TTC549 (cell line): ENCODE measurements at regions not wholly inside any gene's neighbourhood (a gene's known extent, or its start where the extent isn't known, plus 50 kb on each side); places are given as distances from the start of the nearest gene placed in this dataset.
"Not testable (repeated sequence)": the region's sequence is repeated elsewhere in the genome, so short reads cannot be mapped to it uniquely, and the experiment has no call there.

Experiments
- FAIRE-seq: peaks from 2 replicates; lab custom pipeline; 2012; peaks lifted over from hg19 to GRCh38; lab: Jason Lieb, UNC

DNA sequence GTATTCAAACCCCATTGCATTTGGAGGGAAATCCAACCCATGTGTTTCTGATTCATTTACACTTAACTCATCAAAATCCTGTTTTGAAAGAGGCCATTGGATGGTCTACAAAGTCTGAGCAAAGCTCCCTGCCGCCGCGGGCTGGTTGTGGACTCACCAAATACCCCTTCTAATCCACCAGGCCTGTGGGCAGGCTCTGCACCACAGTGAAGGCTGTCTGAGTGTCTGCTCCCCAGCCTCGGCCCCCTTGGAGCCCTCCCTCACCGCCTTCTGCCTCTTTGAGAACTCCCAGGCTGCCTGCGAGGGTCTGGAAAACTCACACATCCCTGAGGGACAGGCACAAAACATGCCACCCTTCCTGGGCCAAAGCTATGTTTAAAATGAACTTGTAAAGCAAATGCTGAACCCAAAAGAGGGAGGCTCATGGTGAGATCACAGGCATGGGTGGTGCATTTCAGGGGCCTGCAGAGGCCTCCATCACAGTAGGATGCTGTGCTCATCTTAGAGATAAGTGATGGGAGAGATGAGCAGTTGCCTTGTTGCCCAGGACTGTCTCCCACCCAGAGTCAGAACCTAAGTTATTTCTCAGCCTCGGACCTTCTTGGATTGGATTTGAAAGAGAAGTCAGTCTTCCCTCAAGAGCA, 225.0 kb downstream of the CYP26B1 start:
- no peak for FAIRE-seq

DNA sequence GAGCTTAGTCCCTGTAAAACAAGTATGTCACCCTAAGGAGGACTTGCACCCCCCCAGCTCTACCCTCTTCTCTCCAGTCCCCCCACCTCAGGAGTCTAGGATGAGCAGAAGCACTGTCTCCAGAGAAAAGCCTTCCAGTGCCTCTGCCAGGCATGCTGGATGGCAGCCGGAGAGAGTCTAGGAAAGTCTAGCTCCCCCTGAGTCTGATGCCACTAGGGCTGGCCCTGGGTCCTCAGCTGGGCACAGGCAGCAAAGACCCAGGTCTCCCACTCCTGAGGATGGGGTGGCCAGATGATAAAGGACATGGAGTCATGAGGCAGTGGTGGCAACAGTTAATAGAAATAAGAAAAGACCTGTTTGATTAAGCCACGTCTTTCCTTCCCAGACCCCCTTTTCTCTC, 225.6 kb downstream of the CYP26B1 start:
- FAIRE-seq, result no peak

DNA sequence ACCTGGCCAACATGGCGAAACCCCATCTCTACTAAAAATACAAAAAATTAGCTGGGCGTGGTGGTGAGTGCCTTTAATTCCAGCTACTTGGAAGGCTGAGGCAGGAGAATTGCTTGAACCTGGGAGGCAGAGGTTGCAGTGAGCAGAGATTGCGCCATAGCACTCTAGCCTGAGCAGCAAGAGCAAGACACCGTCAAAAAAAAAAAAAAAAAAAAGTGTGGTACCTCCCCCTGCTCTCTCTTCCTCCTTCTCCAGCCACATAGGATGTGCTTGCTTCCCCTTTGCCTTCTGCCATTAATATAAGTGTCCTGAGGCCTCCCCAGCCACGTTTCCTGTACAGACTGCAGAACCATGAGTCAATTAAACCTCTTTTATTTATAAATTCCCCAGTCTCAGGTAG, 226.8 kb downstream of the CYP26B1 start:
- FAIRE-seq, result not testable (repeated sequence)

DNA sequence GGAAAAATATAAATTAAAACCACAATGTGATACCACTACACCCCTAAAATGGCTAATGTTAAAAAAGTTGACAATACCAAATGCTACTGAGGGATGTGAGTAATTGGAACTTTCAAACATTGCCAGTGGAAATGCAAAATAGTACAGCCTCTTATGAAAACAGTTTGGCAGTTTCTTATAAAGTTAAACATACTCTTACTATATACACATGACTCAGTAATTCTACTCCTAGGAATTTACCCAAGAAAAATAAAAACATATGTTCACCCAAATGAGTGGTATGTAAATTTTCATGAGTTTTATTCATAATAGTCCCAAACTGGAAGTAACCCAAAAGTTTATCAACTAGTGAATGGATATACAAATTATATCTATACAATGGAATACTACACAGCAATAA, 228.0 kb downstream of the CYP26B1 start:
- FAIRE-seq, result no peak

DNA sequence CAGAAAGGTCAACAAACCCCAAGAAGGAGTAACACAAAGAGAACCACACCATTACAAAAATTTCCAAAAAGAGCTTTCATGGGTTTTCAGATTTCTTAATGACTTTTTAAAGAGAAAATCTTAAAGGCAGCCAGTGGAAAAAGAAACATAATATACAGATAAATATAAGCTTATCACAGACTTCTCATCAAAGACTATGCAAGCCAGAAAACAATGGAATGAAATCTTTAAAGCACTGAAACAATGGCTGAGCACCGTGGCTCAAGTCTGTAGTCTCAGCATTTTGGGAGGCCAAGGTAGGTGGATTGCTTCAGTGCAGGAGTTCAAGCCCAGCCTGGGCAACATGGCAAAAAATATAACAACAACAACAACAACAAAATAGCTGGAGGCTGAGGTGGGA, 237.4 kb downstream of the CYP26B1 start:
- FAIRE-seq, result no peak

DNA sequence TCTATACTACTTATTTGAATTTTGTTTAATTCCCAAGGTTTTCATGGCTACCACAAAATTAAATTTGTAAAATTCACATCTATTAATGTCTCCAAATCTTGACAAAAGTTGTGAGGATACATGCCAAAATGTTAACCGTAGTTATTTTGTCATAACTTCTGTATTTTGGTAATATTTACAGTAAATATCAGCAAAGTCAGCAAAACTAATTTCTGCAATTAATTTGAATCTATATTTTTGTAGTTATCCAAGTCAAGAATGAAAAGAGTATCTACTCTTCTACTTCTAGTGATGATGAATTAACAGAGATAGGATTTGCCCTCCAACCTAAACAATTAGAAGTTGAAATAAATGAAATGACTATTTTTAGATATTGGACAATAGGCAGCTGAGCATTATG, 238.9 kb downstream of the CYP26B1 start:
- FAIRE-seq, result peak; percentile 3

DNA sequence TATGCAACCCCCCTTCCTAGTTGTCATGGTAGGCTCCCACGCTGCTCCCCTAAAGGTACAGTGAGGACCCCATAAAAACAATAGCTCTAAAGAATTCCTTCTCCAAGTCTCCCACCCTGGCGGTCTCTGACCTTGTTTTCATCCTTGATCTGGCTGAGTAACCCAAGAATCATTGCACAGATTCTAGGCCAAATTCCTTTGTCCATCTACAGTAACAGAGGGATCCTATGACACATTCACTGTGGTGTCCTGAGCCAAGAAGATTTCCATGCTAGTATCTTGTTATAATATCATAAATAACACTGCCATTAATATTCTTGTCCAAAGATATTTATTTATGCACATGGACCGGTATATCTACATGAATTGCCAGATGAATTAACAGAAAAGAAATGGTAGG, 240.2 kb downstream of the CYP26B1 start:
- FAIRE-seq, result no peak

DNA sequence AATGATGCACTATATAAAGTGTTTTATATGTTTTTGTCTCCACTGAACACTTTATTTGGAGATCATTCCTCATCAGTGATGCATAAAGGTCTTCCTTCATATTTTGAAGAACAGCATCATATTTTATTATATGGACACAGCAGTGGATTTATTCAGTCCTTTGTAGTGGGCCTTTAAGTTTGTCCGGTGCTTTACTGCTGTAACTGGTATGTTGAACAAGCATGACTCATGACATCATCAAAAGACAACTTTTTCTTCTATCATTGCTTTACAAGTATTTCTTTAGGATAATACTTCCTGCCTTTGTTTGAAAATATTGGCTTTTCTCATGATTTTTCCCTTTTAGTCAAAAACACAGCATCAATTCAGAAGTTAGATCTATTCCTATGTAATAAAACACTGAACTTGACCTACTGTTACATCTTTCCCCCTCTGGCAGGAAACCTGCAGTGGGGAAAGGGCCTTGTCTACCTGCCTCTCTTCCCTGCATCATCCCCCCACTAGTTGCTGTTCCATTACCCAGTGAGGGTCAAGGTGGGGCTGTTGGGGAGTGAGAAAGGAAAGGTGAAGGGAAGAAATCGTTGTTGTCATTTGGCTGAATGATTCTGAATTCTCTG, 241.2 kb downstream of the CYP26B1 start:
- FAIRE-seq, result no peak

DNA sequence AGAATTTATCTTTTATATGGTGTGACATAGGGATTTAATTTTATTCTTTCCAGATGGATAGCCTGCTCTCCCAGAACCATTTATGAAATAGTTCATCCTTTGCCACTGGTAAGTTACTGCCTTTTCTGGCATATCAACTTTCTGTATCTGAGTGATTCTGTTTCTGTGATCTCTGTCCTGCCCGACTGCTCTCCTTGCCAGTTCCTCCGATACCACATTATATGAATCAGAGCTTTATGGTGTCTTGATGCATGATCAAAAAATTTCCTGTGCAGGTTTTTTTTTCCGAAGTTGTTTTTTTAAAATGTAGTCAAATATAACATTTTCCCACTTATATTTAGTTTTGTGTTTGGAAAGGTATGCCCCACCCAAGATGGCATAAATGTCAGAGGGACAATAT, 242.5 kb downstream of the CYP26B1 start:
- FAIRE-seq, result no peak

DNA sequence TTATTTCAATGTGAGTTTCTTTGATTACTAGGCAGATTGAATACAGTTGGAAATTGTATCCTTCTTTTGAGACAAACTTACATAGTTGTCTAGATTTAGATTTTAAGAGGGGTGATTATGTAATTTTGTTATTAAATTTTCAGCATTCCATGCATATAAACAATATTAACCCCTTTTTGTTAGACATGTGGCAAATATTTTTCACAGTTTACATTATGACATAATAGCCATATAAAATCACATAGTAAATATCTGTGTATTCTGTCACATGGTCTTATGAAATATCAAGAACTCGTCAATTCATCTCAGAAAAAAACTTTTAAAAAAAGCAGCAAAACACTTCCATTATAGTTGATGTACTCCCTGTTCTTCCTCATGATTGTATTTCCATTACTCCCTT, 243.8 kb downstream of the CYP26B1 start:
- FAIRE-seq, result no peak

DNA sequence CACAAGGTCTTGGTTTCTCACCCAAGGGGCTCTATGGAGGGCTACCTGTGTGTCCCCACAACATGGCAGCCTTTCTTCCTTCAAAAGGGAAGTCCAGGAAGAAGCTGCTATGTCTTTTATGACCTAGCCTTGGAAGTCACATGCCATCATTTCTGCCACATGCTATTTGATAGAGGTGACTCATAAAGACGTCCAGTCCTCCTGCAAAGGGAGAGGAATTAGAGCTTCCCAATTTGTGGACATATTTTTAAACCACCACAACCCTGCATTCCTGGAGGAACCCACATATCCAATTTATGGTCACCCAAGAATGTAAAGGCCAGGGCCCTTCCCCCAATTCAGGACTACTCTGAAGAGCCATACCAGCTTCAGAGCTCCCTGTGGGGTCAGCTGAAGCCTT, 246.2 kb downstream of the CYP26B1 start:
- FAIRE-seq, result no peak

DNA sequence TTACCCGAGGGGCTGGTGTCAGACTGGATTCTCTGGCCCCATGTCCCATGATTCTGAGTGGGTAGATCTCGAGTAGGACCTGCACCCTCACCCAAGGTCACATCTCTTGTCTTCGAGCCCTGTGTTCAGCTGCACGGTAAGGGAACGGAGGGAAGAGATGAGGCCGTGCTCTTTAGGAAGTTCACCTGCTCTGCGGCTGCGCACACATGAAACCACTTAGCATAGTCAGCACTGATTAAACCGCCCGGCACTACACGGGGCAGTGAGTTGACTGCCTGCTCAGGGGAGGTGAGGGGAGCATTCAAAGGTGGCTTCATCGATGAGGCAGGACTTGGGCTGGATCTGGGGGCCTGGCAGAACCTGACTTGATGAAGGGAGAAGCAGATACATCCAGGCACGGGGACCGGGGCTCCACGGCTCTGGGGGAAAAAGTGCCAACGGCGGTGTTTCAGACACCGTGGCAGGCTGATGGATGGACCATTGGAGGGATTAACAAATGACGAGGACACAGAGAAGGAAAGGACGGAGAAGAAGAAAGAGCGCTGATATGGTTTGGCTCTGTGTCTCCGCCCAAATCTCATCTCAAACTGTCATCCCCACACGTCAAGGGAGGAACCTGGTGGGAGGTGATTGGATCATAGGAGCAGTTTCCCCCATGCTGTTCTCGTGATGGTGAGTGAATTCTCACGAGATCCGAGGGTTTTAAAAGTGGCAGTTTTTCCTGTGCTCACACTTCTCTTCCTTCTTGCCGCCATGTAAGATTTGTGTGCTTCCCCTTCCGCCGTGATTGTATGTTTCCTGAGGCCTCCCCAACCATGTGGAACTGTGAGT, 248.6 kb downstream of the CYP26B1 start:
- FAIRE-seq, result no peak

DNA sequence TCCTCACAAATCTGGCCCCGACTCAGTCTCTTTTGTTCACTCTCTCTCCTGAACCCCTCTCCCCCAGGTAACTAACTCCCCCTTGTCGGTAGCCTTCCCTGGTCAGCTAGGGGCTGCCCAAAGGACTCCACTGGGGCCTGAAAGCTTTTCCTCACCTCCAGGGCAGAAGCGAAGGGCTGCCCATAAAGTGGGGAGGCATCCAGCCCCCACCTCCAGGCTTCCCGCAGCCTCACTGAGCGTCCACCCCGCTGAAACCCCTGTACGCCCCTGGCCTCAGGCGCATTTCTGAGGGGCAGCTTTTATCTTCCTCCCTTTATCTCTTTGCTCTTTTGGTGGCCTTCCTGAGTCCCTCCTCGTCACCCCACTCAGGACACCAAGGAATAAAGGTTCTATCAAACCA, 249.3 kb downstream of the CYP26B1 start:
- FAIRE-seq, result no peak

DNA sequence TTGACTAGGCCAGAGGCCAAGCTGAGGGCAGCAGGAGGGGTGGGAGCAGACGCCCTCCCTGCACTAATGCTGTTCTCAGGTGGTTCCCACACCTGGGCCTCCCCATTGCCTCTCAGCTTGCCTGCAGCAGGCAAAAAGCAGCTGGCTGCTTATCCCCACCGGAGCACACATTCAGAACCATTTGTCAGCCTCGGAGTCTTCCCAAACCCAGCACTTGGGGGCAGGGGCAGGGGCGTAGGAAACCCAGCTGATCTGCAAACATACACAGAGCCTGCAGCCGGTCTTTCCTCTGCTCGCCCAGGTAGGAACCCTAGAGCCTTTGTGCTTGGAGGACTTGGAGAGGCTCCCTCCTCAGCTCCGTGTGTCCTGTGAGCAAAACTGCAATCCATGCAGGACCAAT, 249.8 kb downstream of the CYP26B1 start:
- no peak for FAIRE-seq

DNA sequence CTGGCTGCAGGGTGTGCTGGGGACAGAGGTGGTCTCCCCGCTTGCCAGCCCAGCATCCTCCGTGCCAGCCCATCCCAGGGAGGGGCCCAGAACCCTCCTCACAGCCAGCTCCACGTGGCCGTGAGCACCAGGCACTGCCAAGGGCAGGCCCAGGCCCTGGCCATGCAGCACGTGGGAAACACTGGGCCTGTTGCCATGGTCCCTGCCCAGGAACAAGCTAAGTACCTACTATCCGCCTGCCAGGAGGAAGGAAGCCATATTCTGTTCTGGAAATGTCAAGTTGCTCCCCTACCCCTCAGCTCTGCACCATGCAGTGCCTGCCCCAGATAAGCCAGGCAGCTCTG, 250.6 kb downstream of the CYP26B1 start:
- FAIRE-seq, result no peak

DNA sequence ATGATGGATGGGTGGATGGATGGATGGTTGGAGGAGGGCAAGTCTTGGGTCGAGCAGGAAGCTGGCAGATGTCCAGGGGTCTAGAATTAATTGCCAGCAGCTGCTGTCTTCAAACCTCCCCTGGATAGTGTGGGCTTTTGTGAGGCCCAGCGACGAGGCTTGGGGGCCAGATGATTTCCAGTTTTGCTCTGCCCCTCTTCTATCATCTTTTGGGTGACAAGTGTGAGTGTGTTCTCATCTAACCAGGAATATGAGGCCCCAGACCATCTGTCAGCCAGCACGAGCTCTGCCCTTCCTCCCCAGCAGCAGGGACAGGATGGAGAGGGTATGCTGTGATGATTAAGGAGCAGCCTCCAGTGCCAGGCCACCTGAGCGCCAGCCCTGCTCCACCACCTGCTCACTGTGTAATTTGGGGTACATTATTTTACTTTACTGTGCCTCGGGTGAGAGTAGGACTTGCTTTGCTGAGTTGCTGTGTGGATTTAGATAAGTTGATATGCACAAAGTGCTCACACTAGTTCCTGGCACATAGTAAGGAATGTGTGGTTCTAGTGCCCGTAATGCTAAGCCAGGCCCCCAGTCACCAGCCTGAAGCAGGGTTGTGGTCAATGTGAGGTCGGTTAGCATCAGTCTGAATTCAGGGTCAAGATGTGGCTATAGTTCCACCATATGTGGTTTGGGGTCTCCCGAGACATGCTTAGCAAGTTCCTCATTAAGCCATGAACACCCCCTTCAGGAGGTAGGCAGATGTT, 251.1 kb downstream of the CYP26B1 start:
- FAIRE-seq, result no peak

DNA sequence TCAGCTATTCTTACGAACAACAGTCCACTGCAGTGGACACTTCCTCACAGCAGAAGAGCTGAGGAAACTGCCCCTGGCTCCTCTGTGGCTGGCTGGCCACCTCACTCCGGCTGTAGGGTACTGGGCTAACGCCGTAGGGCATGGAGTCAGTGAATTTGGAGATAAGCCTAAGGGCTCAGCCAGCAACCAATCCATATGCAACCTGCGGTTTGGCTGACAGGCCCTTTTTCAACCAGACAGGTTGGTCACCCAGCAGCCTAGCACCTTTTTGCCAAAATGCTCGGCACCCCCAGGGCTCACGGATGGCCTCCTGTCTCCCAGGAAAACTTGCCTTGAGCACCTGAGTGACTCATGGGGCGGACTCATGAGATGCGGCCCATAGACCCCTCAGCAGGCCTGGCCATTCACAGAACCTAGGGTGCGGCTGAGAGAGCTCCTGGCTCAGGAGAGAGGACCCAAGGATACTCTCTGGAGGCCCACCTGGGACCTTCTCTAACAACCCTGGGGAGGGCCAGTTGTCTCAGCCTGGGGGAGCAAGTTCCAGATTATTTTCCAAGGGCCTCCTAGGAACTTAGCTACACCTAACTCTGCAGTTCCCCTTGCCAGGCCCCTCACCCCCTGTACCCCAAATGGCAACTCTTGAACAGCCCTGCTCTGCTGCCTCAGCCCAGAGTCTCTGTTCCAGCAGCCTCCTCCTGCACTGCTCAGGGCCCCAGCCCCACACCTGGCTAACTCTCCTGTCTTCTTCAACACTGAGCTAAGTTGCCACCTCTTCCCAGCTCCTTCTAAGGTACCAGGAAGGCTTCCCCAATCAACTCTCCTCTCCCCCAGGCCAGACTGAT, 252.1 kb downstream of the CYP26B1 start:
- FAIRE-seq, result no peak

DNA sequence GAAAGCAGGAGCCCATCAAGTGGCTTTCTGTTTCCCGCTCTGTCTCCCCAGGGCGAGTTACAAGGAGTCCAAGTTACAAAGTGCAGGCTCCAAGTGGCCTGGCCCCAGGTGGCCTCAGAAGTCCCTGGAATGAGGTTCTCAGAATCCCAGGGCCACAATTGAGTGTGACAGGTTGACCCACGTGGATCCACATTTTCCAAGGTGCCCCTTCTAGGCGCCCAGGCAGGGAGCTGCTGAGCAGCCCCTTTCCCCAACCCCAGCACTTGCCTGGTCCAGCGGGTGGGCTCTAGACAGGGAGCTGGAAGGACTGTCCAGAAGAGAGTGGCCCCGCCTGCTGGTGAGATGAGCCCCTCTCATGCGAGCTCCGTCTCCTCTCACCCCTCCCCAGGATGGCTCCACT, 253.4 kb downstream of the CYP26B1 start:
- FAIRE-seq, result no peak

DNA sequence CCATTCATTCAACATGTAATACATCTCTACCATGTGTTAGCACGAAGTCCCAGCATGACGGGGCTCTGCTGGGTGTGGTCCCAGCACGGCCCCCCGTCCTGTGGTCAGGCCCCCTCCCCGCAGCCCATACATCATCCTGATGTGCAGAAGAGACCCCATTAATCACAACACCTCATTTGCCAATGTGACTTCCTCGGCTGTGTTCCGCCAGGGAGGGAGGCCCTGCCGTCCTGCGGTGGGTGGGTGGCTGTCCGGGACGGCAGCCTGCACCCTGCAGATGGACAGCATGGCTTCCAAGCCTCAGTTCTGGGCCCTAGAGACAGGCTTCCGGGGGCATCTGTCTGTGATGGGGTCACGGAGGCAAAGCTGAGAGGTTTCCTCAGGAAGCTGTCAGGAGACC, 254.0 kb downstream of the CYP26B1 start:
- no peak for FAIRE-seq

DNA sequence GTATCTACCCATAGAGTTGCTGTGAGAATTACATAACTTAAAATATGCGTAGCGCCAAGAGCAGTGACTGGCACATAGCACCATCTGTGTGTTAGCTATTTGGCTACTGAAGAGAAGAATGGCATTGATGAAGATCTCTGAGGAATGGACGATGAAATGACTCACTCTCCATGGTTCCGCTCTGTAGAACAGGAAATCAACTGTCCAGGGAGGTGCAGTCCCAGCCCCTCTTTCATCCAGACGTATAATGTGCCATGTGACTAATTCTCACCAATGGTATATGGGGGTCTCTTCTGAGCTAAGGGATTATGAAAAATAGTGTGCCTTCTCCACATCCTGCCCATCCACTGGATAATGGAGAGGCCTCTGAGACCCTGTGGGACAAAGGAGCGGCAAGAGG, 254.8 kb downstream of the CYP26B1 start:
- FAIRE-seq, result no peak

DNA sequence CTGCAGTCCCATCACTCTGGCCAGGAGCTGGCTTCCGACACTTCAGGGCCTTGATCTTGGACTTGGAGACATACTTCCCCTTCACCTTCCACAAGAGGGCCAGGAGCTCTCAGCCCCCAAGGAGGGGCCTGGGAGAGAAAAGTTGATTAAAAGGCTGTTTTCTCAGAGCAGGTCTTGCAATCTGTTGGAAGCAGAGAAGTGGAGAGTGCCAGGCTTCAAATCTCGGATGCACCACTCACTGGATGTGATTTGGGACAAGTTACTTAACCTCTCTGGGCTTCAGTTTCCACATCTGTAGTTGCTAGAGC, 255.3 kb downstream of the CYP26B1 start:
- no peak for FAIRE-seq

DNA sequence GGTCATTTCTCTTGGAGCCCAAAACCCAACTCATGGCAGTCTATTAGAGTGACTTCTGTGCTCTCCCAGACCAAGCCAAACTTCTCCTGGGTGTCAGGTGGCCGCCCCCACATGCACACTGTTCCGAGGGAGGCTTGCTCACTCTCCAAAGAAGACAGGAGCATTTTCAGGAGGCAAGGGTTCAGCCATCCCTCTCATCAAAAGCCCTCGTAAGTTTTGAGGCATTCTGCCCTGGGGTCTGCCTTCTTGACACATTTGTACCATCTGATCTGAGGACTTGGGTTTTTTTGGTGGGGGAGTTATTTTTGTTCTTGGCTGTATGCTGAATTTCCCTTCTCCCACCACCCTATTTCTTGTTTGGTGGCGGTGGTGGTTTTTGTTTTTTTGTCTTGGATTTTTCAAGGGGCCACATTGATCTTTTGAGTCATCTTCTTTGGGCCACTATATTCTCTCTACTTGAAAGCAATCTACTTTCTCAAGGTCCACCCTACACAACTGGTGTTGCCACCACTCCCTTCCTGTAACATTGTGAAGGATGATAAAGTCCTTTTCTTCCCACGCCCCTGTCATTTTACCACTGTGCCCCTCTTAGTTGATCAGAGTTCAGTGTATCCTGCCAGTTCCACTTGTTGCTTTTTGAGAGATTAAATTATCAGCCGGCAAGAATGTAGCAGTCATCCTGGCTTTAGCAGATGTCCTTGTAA, 255.8 kb downstream of the CYP26B1 start:
- no peak for FAIRE-seq
